Tibial artery (tissue), 4 donors: ENCODE measurements at regions not wholly inside any gene's neighbourhood (a gene's known extent, or its start where the extent isn't known, plus 50 kb on each side); places are given as distances from the start of the nearest gene placed in this dataset.
"Not testable (repeated sequence)": the region's sequence is repeated elsewhere in the genome, so short reads cannot be mapped to it uniquely, and the experiment has no call there.

ENCODE experiments used
- DNase-seq, 2 donors: peaks; one replicate each; pipeline ENCODE4 v3.0.0-alpha.2; 2019
- H3K27ac ChIP-seq, 2 donors: fragments of 200-600 bp; sonication (generic) in 1 of 2; 1 replicate in 1 of 2; 2 replicates in 1 of 2; pipeline ENCODE4 v1.5.1; 2018 to 2019; ENCODE audit warnings: mild to moderate bottlenecking in 1 of 2
- H3K27me3 ChIP-seq, 2 donors: fragments of 200-600 bp; sonication (generic) in 1 of 2; one replicate each; pipeline versions ENCODE4 v1.5.1 to v1.6.0; 2016 to 2019
- H3K36me3 ChIP-seq, 3 donors: fragments of 200-600 bp; sonication (generic) in 2 of 3; one replicate each; pipeline ENCODE4 v1.5.1; 2016 to 2019; ENCODE audit warnings: mild to moderate bottlenecking in 2 of 3
- H3K4me1 ChIP-seq, 4 donors: fragments of 200-600 bp; sonication (generic) in 2 of 4; 1 replicate in 3 of 4; 2 replicates in 1 of 4; pipeline ENCODE4 v1.5.1; 2016 to 2019
- H3K4me3 ChIP-seq, 2 donors: fragments of 200-600 bp; sonication (generic) in 1 of 2; 1 replicate in 1 of 2; 2 replicates in 1 of 2; pipeline ENCODE4 v1.5.1; 2018 to 2019; ENCODE audit warnings: mild to moderate bottlenecking in 2 of 2
- H3K9me3 ChIP-seq, 3 donors: fragments of 200-600 bp; sonication (generic) in 1 of 3; one replicate each; pipeline ENCODE4 v1.5.1; 2016 to 2019
- CTCF ChIP-seq, 2 experiments: fragments of 200-600 bp in 1 of 2; fragments of 450-650 bp in 1 of 2; IDR thresholded peaks; one replicate each; pipeline ENCODE4 v1.5.1; 2017 to 2019; ENCODE audit warnings: antibody characterized with exemption in 2 of 2, mild to moderate bottlenecking in 1 of 2, moderate library complexity in 1 of 2
- intact Hi-C: fragments of 100-400 bp; cut with DNase I; formaldehyde crosslinking; loops from one replicate; pipeline ENCODE4 v1.15.0; 2023; ENCODE audit warnings: low total_unique reads

GRCh38 chr2:14781142-14781541, 148.6 kb downstream of the LRATD1 start:
- no peaks in the 10 kb centered on the region for H3K9me3 ChIP-seq
- DNase-seq, result no peak
- intact Hi-C loops, result loop anchor here (5.0 kb wide), 1 partner anchor 554 kb away; no protein-coding TSS in a partner anchor

GRCh38 chr2:14788814-14789213, 156.3 kb downstream of the LRATD1 start:
- H3K27me3 ChIP-seq, DNase-seq, H3K36me3 ChIP-seq, H3K9me3 ChIP-seq, H3K4me3 ChIP-seq, H3K4me1 ChIP-seq, H3K27ac ChIP-seq, intact Hi-C loops: not testable (repeated sequence)

More at GRCh38 chr2:14781142-14781541, 148.6 kb downstream of the LRATD1 start:
- Histone ChIP-seq H3K27me3 (no peaks in the 10 kb centered on the region), H3K36me3 (no peaks in the 10 kb centered on the region), H3K4me3 (no peak overlapping the region), H3K27ac (no peak overlapping the region), H3K4me1 (no peaks in the 10 kb centered on the region)
- TF ChIP-seq CTCF (IDR thresholded peaks at IDR 0.05), result no peak

GRCh38 chr2:14790041-14790640, 157.6 kb downstream of the LRATD1 start:
- Histone ChIP-seq H3K4me3 (no peak overlapping the region), H3K36me3 (no peaks in the 10 kb centered on the region), H3K4me1 (no peaks in the 10 kb centered on the region), H3K9me3 (no peaks in the 10 kb centered on the region), H3K27me3 (no peaks in the 10 kb centered on the region), H3K27ac (no peak overlapping the region)
- DNase-seq, result no peak
- TF ChIP-seq CTCF (IDR thresholded peaks at IDR 0.05), result no peak
- intact Hi-C loops, result no loop called here

- intact Hi-C loops, result no loop called here
- DNase-seq, result no peak
- Histone ChIP-seq H3K4me1 (no peaks in the 10 kb centered on the region), H3K36me3 (no peaks in the 10 kb centered on the region), H3K27ac (no peak overlapping the region), H3K4me3 (no peak overlapping the region), H3K27me3 (no peaks in the 10 kb centered on the region), H3K9me3 (peaks cover 0 to 3% (median 0%) of the 10 kb centered on the region in 3 donors)
- TF ChIP-seq CTCF (IDR thresholded peaks at IDR 0.05), result no peak
Observed at GRCh38 chr2:14803994-14804393, 171.5 kb downstream of the LRATD1 start.

GRCh38 chr2:14804902-14805301, 172.4 kb downstream of the LRATD1 start:
- no peaks in the 10 kb centered on the region for H3K36me3 ChIP-seq
- H3K9me3 ChIP-seq, result peaks cover 0 to 3% (median 0%) of the 10 kb centered on the region in 3 donors
- no peaks in the 10 kb centered on the region for H3K27me3 ChIP-seq
- no peak for TF ChIP-seq CTCF (IDR thresholded peaks at IDR 0.05)
- no peak for DNase-seq
- H3K4me3 ChIP-seq, result no peak overlapping the region
- no peak overlapping the region for H3K27ac ChIP-seq
- no peaks in the 10 kb centered on the region for H3K4me1 ChIP-seq
- intact Hi-C loops, result no loop called here

- Histone ChIP-seq H3K9me3 (no peaks in the 10 kb centered on the region), H3K36me3 (no peaks in the 10 kb centered on the region), H3K4me3 (no peak overlapping the region), H3K27ac (no peak overlapping the region), H3K4me1 (no peaks in the 10 kb centered on the region), H3K27me3 (no peaks in the 10 kb centered on the region)
- intact Hi-C loops, result no loop called here
- no peak for TF ChIP-seq CTCF (IDR thresholded peaks at IDR 0.05)
- DNase-seq, result no peak
Observed at GRCh38 chr2:14806613-14807012, 174.1 kb downstream of the LRATD1 start.
